Cardiac muscle cell (in vitro differentiated cells and primary cell): ENCODE measurements at regions not wholly inside any gene's neighbourhood (a gene's known extent, or its start where the extent isn't known, plus 50 kb on each side); places are given as distances from the start of the nearest gene placed in this dataset.

Source experiments
- DNase-seq, 2 donors: peaks; one replicate each; pipeline versions ENCODE4 v3.0.0 to v3.0.0-alpha.2; 2010 to 2017; ENCODE audit warnings: low read depth in 1 of 2, low spot score in 1 of 2
- H3K27ac ChIP-seq: fragments of 200-600 bp; sonication (generic); 2 replicates; pipeline ENCODE4 v1.5.1; 2016
- H3K27me3 ChIP-seq: fragments of 200-600 bp; sonication (generic); 2 replicates; pipeline ENCODE4 v1.6.0; 2016; ENCODE audit warnings: control low read depth
- H3K36me3 ChIP-seq: fragments of 200-600 bp; sonication (generic); 2 replicates; pipeline ENCODE4 v1.5.1; 2016; ENCODE audit warnings: control low read depth
- H3K4me1 ChIP-seq: fragments of 200-600 bp; sonication (generic); 2 replicates; pipeline ENCODE4 v1.8.1; 2017; ENCODE audit warnings: low read depth, mild to moderate bottlenecking, mixed run types
- H3K4me3 ChIP-seq: fragments of 200-600 bp; sonication (generic); 2 replicates; pipeline ENCODE4 v1.5.1; 2016; ENCODE audit warnings: mild to moderate bottlenecking
- H3K9me3 ChIP-seq: fragments of 200-600 bp; sonication (generic); 2 replicates; pipeline ENCODE4 v1.5.1; 2017; ENCODE audit warnings: low read depth, mild to moderate bottlenecking, control low read depth
- CTCF ChIP-seq: IDR thresholded peaks from 2 replicates; pipeline ENCODE4 v1.5.1; 2012; ENCODE audit warnings: low read depth, mild to moderate bottlenecking, low read length

DNA sequence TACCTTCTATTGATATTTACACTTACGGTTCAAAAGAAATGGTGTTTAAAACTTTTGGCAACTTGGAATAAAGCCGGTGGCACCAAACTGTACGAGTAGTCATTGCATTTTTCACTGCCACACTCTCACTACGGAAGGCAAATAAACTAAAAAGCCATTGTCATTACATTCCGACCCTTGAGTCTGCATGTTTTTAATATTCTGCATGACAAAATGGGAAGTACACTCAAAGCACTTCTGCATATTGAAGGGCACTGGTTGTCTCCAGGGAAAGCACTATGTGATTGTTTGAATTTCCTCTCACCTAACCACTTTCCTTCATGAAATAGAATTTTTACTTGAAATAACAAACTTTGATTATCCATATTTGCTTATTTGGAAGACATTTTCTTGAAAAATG lies 426.3 kb downstream of the CETN3 start:
- no peak overlapping the region for H3K4me3 ChIP-seq
- H3K27ac ChIP-seq, result no peak overlapping the region
- no peak for TF ChIP-seq CTCF

DNA sequence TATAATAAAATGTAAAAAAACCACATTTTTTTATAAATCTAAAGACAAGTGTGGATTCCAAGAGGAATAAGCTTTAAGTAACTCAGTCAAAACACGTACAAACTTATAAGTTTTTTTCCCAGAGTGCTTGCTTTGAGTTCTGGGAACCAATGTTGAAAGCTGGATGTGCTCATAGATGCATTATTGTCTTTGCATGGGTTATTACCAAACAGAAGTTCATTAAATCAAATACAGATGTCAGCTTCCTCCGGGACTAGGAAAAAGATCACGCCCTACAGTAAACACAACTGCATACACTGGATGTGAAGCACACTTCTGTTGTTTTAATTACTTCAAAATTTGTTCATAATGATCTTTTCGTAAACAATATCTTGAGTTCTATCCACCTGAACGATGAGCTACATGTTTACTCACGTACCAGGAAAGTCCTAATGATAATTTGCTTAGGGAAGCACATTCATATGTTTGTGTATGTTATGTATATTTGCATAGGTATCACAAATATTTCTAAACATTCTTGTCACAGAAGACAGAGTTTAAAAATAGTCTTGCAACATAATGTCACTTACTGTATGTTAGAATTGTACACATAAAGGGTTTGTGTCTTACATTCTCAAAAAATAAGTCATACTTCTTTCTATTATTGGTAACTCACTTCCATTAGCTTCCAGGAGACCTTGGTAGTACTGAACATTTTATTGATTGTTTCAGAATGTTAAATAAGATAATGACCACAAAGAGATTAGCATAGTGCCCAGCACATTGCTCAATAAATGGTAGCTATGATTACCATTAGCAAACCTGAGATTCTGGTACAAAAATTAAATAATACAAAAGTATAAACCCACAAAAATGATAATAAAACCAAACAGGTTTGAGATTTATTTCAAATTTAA lies 427.4 kb downstream of the CETN3 start:
- Histone ChIP-seq H3K36me3 (no peaks in the 10 kb centered on the region), H3K27me3 (no peaks in the 10 kb centered on the region), H3K27ac (no peak overlapping the region), H3K4me1 (peaks cover 6% of the 10 kb centered on the region), H3K4me3 (no peak overlapping the region), H3K9me3 (no peaks in the 10 kb centered on the region)
- no peak for TF ChIP-seq CTCF
- no peak for DNase-seq

More for the DNA sequence above, 426.3 kb downstream of the CETN3 start:
- no peaks in the 10 kb centered on the region for H3K9me3 ChIP-seq
- H3K27me3 ChIP-seq, result no peaks in the 10 kb centered on the region
- peaks cover 6% of the 10 kb centered on the region for H3K4me1 ChIP-seq
- DNase-seq, result no peak
- no peaks in the 10 kb centered on the region for H3K36me3 ChIP-seq

GRCh38 chr5:89981021-89981420 lies 428.5 kb downstream of the CETN3 start:
- no peak for TF ChIP-seq CTCF
- Histone ChIP-seq H3K4me1 (peaks cover 6% of the 10 kb centered on the region), H3K27ac (no peak overlapping the region), H3K36me3 (no peaks in the 10 kb centered on the region), H3K9me3 (no peaks in the 10 kb centered on the region), H3K4me3 (no peak overlapping the region), H3K27me3 (no peaks in the 10 kb centered on the region)
- DNase-seq, result no peak

DNA sequence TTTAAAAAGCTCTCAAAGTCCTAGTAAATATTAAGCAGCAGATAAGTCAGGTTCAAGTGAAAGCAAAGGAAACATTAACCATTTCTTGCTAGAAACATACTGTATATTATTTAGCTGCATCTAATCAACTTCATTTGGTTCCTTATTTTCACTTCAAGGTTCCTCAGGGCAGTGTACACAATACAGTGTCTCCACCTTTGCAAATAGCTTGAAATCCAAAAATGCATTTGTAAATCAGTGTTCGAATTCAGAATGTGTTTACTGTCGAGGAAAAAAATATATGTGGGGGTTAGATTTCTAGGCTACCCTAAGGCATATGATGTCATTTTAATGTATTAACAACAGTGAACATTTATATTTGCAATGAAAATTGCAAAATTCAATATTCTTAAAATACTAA lies 436.0 kb downstream of the CETN3 start:
- TF ChIP-seq CTCF, result no peak

GRCh38 chr5:89972901-89973300 lies 436.7 kb downstream of the CETN3 start:
- Histone ChIP-seq H3K4me1 (no peaks in the 10 kb centered on the region), H3K9me3 (no peaks in the 10 kb centered on the region), H3K27ac (no peak overlapping the region), H3K27me3 (no peaks in the 10 kb centered on the region), H3K36me3 (no peaks in the 10 kb centered on the region), H3K4me3 (no peak overlapping the region)
- peak in 1 of 2 donors; percentile 46 for DNase-seq
- TF ChIP-seq CTCF, result no peak

More for the DNA sequence above, 436.0 kb downstream of the CETN3 start:
- no peaks in the 10 kb centered on the region for H3K4me1 ChIP-seq
- no peaks in the 10 kb centered on the region for H3K9me3 ChIP-seq
- no peak overlapping the region for H3K4me3 ChIP-seq
- no peak overlapping the region for H3K27ac ChIP-seq
- H3K27me3 ChIP-seq, result no peaks in the 10 kb centered on the region
- no peak for DNase-seq
- H3K36me3 ChIP-seq, result no peaks in the 10 kb centered on the region
